SK-N-SH (cell line): ENCODE measurements at regions not wholly inside any gene's neighbourhood (a gene's known extent, or its start where the extent isn't known, plus 50 kb on each side); places are given as distances from the start of the nearest gene placed in this dataset.

Experiments
- CTCF ChIP-seq: fragments of 200-600 bp; sonication (generic); IDR thresholded peaks from 2 replicates; pipeline ENCODE4 v1.6.1; 2017; ENCODE audit warnings: antibody characterized with exemption, mild to moderate bottlenecking, moderate library complexity
- EP300 ChIP-seq, 2 experiments: IDR thresholded peaks; 2 replicates each; pipeline versions ENCODE4 v1.4.0 to v1.6.1; 2012; ENCODE audit warnings: borderline replicate concordance in 1 of 2, low read depth in 1 of 2, low read length in 1 of 2
- MAX ChIP-seq: IDR thresholded peaks from 2 replicates; pipeline ENCODE4 v1.4.0; 2012; ENCODE audit warnings: low read depth
- RAD21 ChIP-seq: IDR thresholded peaks from 2 replicates; pipeline ENCODE4 v1.6.1; 2012; ENCODE audit warnings: mild to moderate bottlenecking, low read length
- REST ChIP-seq: IDR thresholded peaks from 2 replicates; pipeline ENCODE4 v1.6.1; 2012; ENCODE audit warnings: mild to moderate bottlenecking, low read depth, low read length, moderate library complexity
- RXRA ChIP-seq: IDR thresholded peaks from 2 replicates; pipeline ENCODE4 v1.4.0; 2012; ENCODE audit warnings: low read depth, mild to moderate bottlenecking, borderline replicate concordance
- SIN3A ChIP-seq: IDR thresholded peaks from 2 replicates; pipeline ENCODE4 v1.6.1; 2012; ENCODE audit warnings: low read depth, mild to moderate bottlenecking, low read length, moderate library complexity, borderline replicate concordance
- TEAD4 ChIP-seq: IDR thresholded peaks from 2 replicates; pipeline ENCODE4 v1.4.0; 2012; ENCODE audit warnings: mild to moderate bottlenecking, borderline replicate concordance; ENCODE audit not compliant: insufficient read depth

GRCh38 chr18:55149994-55150393, 190.7 kb upstream of the CCDC68 start:
- TF ChIP-seq MAX (no peak), SIN3A (no peak), CTCF (no peak), RAD21 (no peak), RXRA (no peak), EP300 (IDR thresholded peaks at IDR 0.05; ENCODE audit: borderline replicate concordance in 1 of 2, low read depth in 1 of 2, low read length in 1 of 2) (no peak), REST (no peak), TEAD4 (no peak)
